GM19438 (cell line): ENCODE measurements at regions not wholly inside any gene's neighbourhood (a gene's known extent, or its start where the extent isn't known, plus 50 kb on each side); places are given as distances from the start of the nearest gene placed in this dataset.
"Not testable (repeated sequence)": the region's sequence is repeated elsewhere in the genome, so short reads cannot be mapped to it uniquely, and the experiment has no call there.

Source experiments
- ATAC-seq: cut with Tn5 transposase; IDR thresholded peaks from one replicate; pipeline ENCODE4 v1.9.1; 2021; ENCODE audit warnings: low read depth; ENCODE audit not compliant: unreplicated experiment

DNA sequence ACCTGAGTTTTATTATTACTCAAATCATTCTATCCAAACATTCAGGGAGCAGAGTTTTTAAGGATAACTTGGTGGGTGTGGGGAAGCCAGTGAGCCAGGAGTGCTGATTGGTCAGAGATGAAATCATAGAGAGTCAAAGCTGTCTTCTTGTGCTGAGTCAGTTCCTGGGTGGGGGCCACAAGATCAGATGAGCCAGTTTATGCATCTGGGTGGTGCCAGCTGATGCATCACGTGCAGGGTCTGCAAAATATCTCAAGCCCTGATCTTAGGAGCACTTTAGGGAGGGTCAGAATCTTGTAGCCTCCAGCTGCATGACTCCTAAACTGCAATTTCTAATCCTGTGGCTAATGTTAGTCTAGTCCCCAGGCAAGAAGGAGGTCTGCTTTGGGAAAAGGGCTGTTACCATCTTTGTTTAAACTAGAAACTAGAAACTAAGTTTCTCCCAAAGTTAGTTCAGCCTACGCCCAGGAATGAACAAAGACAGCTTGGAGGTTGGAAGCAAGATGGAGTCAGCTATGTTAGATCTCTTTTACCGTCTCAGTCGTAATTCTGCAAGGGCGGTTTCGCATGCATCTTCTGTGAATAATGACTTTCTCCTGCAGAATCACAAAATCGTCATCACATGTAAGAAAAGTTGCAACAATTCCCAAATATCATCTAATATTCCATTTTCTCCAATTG is 97.5 kb downstream of the ZNF664 start:
- ATAC-seq, result not testable (repeated sequence)

DNA sequence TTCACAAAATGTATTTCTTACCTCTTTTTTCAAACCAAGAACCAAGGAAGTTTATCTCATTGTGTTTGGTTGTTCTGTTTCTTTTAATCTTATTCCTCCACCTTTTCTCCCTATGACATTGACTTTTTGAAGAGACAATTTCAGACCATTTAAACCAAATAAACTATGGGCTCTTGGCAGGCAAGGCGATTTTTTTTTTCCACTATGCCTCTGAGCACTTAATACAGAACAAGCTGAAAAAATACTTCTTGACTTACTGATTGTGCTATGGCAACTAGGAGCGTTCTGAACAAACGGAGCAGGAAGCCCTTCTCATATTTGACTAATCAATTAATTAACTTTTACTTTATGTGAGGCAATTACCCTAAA is 98.0 kb downstream of the ZNF664 start:
- ATAC-seq, result no peak

DNA sequence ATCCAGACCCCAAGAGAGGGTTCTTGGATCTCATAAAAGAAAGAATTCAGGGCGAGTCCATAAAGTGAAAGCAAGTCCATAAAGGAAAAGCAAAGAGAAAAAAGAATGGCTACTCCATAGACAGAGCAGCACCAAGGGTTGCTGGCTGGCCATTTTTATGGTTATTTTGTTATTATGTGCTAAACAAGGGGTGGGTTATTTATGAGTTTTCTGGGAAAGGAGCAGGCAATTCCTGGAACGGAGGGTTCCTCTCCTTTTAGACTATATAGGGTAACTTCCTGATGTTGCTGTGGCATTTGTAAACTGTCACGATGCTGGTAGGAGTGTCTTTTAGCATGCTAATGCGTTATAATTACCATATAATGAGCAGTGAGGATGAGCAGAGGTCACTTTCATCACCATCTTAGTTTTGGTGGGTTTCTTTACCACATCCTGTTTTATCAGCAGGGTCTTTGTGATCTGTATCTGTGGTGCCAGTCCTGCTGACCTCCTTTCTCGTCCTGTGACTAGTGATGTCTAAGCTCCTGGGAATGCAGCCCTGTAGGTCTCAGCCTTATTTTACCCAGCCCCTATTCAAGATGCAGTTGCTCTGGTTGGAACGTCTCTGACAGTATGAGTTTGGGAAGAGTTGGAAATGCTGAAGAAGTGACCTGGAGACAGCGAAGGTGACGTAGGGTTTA is 100.5 kb downstream of the ZNF664 start:
- ATAC-seq, result no peak

DNA sequence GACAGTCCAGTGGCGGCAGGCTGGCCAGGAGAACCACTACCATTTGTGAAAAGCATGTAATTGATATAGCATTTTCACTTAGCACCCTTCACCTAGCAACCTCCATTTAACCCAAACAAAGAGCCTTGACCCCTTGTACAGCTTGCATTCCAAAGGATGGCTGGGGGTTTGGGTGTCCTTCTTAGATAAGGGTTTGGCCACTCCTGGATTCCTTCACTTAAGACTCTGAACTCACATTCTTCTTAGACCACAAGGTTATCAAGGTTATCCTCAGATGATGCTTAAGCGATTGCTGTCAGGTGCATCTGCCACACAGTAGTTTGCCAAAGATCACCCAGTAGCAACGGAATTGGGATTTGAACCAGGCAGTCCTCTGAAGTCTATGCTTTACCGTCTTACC is 102.8 kb downstream of the ZNF664 start:
- ATAC-seq, result no peak

DNA sequence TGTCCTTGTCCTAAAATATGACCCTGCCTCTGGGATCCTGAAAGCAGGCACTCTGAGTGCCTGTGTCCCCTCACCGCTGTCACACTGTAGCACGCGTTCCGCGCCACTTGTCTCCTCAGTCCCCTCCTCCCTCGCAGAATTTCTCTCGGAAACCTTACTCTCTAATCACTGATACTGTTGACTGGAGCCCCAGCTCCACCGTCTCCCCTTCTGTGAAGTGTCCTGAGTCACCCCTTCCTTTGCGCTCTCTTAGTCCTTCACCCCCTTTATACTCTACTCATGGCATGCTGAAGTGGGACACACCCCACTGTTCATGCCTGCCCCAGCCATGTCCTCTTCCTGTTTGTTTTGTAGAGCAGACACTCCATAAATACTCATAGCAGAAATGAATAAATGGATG is 104.7 kb downstream of the ZNF664 start:
- ATAC-seq, result no peak

DNA sequence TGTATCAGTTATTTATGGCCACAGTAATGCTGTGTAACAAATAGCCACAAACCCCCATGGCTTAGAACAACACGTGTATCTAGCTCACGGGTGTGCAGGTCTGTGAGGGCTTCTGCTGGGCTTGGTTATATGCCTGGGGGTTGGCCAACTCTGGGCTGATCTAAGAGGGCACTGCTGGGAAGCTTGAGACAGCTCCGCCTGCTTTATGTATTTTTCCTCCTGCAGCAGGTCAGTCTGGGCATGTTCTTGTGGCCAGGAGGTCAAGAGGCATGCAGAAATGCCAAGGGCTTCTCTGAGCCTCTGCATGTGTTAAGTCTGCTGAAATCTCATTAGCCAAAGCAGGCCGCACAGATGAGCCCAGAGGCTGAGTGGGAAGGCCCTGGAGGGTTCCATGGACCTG is 105.8 kb downstream of the ZNF664 start:
- no peak for ATAC-seq

DNA sequence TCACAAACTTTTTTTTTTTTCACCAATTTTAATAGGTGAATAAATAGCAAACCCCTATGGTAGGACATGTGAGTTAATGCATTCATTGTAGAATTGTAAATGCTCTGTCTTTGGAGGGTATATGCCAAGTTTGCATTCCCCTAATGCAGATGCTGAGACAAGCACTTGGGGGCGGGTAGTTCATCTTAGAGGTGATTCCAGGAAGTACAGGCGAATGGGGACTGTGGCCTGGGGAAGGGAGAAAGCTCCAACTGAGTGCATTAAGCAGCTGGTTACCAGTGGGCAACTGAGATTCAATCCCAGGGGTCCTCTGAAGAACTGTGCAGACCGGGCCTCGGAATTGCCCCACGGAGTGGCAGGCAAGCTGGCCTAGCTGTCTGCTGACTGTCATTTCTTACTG is 107.6 kb downstream of the ZNF664 start:
- no peak for ATAC-seq

DNA sequence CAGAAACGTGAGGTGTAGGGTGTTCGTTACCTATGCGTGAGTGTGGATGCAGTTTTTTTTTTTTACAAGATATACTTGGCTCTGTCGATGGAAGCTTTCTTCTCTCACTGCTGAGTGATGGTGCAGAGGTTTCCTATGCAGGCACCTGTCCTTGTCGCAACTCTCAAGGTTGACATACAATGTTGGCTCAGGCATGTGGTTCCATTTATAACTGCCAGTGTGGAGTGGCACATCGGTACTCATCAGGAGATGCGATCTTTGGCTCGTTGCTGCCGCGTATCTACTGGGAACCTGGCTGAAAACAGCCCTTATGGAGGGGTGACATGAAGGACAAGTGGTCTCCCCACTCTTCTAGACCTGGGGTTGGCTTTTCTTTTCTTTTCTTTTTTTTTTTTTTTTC is 109.0 kb downstream of the ZNF664 start:
- ATAC-seq, result no peak

DNA sequence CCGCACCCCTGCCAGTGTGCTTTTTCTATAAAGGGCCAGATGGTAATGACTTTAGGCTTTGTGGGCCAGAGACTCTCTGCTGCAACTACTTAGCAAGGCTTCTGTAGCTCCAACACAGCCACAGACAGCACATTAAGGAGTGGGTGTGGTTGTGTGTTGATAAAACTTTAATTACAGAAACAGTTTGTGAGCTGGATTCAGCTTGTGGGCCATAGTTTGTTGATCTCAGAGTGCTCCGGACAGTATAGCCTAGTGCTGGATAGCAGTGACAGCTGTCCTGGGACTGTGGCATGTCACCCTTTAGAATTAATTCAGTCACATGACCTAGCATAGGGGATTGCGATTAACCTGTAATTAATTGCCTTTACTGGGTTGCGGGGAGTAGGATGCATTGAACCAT is 109.7 kb downstream of the ZNF664 start:
- ATAC-seq, result no peak

DNA sequence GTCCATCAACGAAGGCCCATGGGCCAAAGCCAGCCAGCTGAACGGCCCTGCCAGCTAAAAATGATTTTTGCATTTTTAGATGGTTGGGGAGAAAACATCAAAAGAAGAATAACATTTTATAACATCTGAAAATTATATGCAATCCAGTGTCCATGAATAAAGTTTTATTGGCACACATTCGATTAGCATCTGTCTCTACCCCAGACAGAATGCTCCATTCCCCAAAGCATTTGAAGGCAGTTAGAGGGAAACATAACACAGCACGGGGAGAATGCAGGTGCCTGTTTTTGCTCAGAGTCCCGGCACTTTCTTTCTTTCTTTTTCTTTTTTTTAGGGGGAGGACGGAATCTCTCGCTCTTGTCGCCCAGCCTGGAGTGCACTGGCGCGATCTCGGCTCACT is 110.7 kb downstream of the ZNF664 start:
- no peak for ATAC-seq

DNA sequence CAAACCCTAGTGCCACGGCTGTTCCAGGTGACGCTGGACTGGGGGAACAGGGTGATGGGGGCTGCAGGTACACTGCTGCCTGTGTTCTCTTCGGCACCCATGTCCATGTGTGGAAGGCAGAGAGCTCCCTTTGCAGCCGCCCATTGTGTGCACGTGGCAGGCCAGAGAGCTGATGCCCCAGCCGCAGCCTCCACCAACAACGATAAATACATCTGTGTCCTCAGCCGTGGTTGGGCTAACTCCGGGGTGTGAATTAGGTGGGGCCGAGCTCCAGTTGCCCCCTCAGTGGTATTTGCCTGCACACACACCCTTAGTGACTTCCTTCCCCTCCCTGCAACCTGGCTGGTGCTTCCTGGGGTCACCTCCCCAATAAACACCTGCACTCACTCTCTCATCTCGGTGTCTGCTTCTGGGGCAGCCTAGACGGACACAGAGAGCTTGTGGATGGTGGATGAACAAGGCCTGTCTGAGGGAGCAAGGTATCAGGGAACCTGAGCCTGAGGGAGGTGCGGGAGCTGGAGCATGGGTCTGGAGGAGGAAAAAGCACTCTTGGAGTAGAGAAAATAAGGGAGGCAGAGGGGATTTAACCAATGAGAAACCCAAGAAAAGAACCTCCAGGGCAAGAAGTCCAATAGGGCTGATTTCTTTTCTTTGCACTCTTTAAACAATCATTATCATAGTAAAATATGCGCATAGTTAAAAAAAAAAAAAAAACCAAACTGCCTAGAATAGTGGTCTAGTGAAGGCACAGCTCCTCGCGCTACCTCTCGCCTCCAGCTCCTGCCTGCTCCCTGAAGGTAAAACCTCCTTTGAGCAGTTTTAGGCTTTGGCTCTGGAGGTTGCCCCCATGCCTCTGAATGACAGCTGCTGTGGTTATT is 112.6 kb downstream of the ZNF664 start:
- no peak for ATAC-seq

DNA sequence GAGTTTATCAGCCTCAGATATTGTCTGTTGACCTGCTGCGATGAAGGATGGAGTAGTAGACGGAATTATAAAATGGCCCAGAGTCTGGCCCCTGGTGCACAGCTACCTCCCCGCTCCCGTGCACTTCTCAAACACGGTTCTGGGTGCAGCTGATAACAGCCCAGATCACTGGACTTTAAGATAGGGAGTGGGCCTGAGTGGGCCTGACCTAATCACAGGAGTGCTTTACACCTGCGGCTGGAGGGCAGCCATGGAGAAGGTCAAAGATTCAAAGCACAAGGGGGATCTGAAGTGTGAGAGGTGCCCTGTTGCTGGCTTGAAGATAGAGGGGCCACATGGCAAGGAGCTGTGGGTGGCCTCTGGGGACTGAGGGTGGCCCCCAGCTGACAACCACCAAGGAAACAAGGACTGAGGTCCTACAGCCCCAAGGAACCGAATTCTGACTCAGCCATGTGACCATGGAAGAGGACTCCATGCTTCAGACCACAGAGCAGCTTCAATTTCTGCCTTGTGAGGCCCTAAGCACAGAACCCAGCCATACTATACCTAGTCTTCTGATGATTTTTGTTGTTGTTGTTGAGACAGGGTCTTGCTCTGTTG is 113.4 kb downstream of the ZNF664 start:
- no peak for ATAC-seq

DNA sequence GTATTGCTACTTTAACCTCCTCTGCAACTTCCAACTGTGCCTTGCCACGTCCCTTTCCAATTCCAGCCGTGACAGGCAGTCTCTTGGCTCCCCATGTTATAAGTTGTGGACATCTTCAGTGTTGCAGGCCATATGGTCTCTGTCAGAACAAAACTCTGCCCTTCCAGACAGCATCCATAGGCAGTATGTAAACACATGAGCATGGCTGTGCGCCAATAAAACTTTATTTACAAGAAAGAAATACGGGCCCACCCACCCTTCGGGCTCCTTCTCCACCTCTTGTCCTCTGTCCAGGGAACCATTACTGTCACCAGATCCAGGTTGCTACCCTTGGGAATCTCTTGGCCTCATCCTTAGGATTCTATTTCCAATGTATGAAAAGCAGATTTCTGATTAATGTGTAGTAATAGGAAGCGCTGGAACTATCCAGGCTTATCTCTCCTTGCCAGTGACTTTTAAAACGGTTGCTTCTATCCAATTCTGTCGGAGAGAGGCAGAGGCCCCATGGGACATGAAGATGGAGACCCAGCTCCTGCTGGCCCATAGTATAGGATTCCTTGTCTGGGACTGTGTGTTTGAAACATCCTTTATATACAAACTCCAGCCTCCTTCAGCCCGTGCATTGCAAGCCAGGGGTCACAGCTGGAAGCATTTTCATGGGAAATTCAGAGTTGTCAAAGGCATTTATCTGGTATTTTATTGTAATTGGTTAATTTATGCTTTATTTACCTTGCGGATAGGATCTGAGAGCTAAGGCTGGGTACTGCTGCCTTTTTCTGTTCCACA is 114.4 kb downstream of the ZNF664 start:
- ATAC-seq, result no peak

DNA sequence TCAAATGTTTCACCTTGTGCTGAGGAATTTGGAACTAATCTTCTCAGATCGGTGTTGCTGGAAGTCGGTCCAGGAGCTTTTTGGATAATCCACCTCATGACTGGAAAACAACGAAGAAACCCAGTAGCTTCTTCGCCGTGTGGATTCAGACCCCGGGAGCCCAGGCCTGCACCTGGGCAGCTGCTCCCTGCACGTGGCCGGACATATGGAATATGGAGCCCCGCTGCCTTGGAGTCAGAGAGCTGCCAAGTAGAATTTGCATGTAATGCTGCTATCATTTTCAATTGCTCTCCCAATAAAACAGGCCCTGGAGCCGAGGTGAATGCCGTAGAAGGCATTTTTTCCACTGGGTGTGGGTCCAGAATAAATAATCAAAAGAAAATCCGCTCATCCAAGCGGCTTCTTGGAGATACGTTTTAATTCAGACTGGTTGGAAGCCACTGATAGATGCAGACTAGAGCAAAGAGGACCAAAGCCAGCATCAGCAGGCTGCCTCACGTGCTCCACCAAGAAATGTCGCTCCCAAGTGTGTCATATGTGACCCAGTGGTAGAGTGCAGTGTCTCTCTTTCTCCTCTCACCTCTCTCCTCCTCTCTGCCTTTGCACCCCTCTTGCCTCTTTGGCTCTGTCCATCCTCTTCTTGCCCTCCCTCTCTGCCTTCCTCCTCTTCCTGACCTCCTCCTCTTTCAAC is 115.3 kb downstream of the ZNF664 start:
- ATAC-seq, result no peak

DNA sequence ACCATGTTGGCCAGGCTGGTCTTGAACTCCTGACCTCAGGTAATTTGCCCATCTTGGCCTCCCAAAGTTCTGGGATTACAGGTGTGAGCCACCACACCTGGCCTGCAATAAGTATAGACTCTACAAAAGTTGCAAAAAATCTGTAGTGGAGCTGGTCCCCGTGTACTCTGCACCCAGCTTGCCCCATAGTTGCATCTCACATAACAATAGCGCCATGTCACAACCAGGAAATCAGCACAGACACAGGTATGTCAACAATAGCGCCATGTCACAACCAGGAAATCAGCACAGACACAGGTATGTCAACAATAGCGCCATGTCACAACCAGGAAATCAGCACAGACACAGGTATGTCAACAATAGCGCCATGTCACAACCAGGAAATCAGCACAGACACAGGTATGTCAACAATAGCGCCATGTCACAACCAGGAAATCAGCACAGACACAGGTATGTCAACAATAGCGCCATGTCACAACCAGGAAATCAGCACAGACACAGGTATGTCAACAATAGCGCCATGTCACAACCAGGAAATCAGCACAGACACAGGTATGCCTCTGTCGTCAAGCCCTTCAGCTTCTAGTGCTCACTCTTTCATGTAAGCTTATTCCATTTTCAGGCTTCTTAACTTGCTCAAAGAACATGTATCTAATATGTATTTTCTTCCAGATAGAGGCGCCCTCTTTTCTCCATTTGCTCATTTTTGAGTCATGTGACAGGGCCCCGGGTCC is 116.3 kb downstream of the ZNF664 start:
- ATAC-seq, result not testable (repeated sequence)

DNA sequence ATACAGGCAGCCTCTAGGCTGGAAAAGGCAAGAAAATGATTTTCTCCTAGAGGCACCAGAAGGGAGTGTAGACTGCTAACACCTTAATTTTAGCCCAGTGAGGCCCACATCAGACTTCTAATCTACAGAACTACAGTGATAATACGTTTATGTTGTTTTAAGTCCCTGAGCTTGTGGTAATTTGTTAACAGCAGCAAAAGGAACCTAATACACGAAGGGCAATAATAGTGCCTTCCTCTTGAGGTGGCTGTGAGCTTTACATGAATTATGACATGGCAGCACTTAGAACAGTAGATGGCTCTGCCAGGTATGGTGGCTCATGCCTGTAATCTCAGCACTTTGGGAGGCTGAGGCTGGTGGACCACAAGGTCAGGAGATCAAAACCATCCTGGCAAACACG is 118.8 kb downstream of the ZNF664 start:
- ATAC-seq, result no peak

DNA sequence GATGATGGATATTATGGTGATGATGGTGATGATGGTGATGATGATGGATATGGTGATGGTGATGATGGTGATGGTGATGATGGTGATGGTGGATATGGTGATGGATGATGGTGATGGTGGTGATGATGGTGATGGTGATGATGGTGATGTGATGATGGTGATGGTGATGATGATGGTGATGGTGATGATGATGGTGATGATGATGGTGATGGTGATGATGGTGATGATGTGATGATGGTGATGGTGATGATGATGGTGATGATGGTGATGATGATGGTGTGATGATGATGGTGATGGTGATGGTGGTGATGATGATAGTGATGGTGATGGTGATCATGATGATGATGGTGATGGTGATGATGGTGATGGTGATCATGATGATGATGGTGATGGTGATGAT is 119.5 kb downstream of the ZNF664 start:
- not testable (repeated sequence) for ATAC-seq

DNA sequence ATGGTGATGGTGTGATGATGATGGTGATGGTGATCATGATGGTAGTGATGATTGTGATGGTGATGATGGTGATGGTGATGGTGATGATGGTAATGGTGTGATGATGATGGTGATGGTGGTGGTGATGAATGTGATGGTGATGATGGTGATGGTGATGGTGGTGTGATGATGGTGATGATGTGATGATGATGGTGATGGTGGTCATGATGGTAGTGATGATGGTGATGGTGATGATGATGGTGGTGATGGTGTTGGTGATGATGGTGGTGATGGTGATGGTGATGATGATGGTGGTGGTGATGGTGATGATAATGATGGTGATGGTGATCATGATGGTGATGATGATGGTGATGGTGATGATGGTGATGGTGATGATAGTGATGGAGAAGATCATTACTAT is 120.3 kb downstream of the ZNF664 start:
- ATAC-seq, result no peak

DNA sequence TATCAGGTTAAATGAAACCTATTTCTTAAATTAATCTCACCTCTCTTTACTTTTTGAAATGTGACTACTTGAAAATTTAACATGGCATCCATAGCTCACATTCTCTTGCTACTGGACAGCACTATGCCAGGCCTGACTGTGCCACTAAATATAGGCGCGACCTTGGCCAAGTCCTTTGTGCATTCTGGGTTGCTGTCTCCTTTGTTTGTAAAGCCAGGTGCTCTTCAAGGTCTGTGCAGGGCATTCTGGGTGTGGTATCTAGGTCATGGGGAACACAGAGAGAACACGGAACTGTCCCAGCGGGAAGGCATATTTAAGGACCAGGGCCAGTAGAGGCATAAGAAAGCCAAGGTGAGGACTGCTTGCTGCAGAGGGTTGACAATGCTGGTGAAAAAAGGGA is 121.2 kb downstream of the ZNF664 start:
- no peak for ATAC-seq
